ENCODE measurements at regions not wholly inside any gene's neighbourhood (a gene's known extent, or its start where the extent isn't known, plus 50 kb on each side); places are given as distances from the start of the nearest gene placed in this dataset.

- Mint-ChIP-seq H3K4me1 (no peaks in the 10 kb centered on the region), H3K9me3 (peaks cover 0 to 2% (median 0%) of the 10 kb centered on the region in 7 donors), H3K27ac (no peak overlapping the region), H3K36me3 (no peaks in the 10 kb centered on the region), H3K4me3 (no peak overlapping the region), H3K27me3 (peaks cover 0 to 8% (median 6%) of the 10 kb centered on the region in 3 donors)
- no peak for ATAC-seq (ENCODE audit: low read depth in 2 of 2)
- DNase-seq, result no peak
Observed at GRCh38 chr2:220107380-220107791, 480.0 kb downstream of the SLC4A3 start.

GRCh38 chr2:220114443-220114842, 487.0 kb downstream of the SLC4A3 start:
- Mint-ChIP-seq H3K27me3 (no peaks in the 10 kb centered on the region), H3K4me1 (no peaks in the 10 kb centered on the region), H3K9me3 (peaks cover 4 to 40% (median 10%) of the 10 kb centered on the region in 7 donors), H3K27ac (no peak overlapping the region), H3K36me3 (peaks cover 0 to 8% of the 10 kb centered on the region in 2 donors), H3K4me3 (peak overlapping the region in 1 of 8 donors; percentile 29)
- ATAC-seq (ENCODE audit: low read depth in 2 of 2) (no peak), DNase-seq (no peak)

- Mint-ChIP-seq H3K27ac (no peak overlapping the region), H3K4me3 (no peak overlapping the region), H3K36me3 (peaks cover 0 to 8% of the 10 kb centered on the region in 2 donors), H3K27me3 (no peaks in the 10 kb centered on the region), H3K9me3 (peaks cover 4 to 40% (median 10%) of the 10 kb centered on the region in 7 donors), H3K4me1 (no peaks in the 10 kb centered on the region)
- DNase-seq, result no peak
- ATAC-seq (ENCODE audit: low read depth in 2 of 2), result no peak
Observed at GRCh38 chr2:220117025-220117424, 489.6 kb downstream of the SLC4A3 start.

- Mint-ChIP-seq H3K4me3 (no peak overlapping the region), H3K27me3 (no peaks in the 10 kb centered on the region), H3K4me1 (no peaks in the 10 kb centered on the region), H3K9me3 (peaks cover 0 to 31% (median 7%) of the 10 kb centered on the region in 7 donors), H3K36me3 (no peaks in the 10 kb centered on the region), H3K27ac (no peak overlapping the region)
- DNase-seq (no peak), ATAC-seq (ENCODE audit: low read depth in 2 of 2) (no peak)
Observed at GRCh38 chr2:220120041-220120440, 492.6 kb downstream of the SLC4A3 start.

- Mint-ChIP-seq H3K27ac (no peak overlapping the region), H3K27me3 (no peaks in the 10 kb centered on the region), H3K4me1 (no peaks in the 10 kb centered on the region), H3K4me3 (no peak overlapping the region), H3K36me3 (no peaks in the 10 kb centered on the region), H3K9me3 (peaks cover 0 to 3% (median 0%) of the 10 kb centered on the region in 7 donors)
- ATAC-seq (ENCODE audit: low read depth in 2 of 2) (no peak), DNase-seq (no peak)
Observed at GRCh38 chr2:220123751-220124150, 496.3 kb downstream of the SLC4A3 start.

GRCh38 chr2:220125551-220125950, 498.1 kb downstream of the SLC4A3 start:
- no peaks in the 10 kb centered on the region for H3K36me3 Mint-ChIP-seq
- H3K27ac Mint-ChIP-seq, result no peak overlapping the region
- DNase-seq (no peak), ATAC-seq (ENCODE audit: low read depth in 2 of 2) (no peak)
- H3K4me3 Mint-ChIP-seq, result no peak overlapping the region
- H3K4me1 Mint-ChIP-seq, result no peaks in the 10 kb centered on the region
- H3K27me3 Mint-ChIP-seq, result no peaks in the 10 kb centered on the region
- peaks cover 0 to 3% (median under 1%) of the 10 kb centered on the region in 7 donors for H3K9me3 Mint-ChIP-seq

- H3K4me1 Mint-ChIP-seq, result no peaks in the 10 kb centered on the region
- H3K4me3 Mint-ChIP-seq, result no peak overlapping the region
- H3K27me3 Mint-ChIP-seq, result no peaks in the 10 kb centered on the region
- peaks cover 0 to 17% (median 4%) of the 10 kb centered on the region in 7 donors for H3K9me3 Mint-ChIP-seq
- no peaks in the 10 kb centered on the region for H3K36me3 Mint-ChIP-seq
- ATAC-seq (ENCODE audit: low read depth in 2 of 2) (no peak), DNase-seq (no peak)
- no peak overlapping the region for H3K27ac Mint-ChIP-seq
Observed at GRCh38 chr2:220127311-220127710, 499.9 kb downstream of the SLC4A3 start.

GRCh38 chr2:220127876-220128275, 500.4 kb downstream of the SLC4A3 start:
- Mint-ChIP-seq H3K27me3 (no peaks in the 10 kb centered on the region), H3K9me3 (peaks cover 0 to 17% (median 4%) of the 10 kb centered on the region in 7 donors), H3K4me1 (no peaks in the 10 kb centered on the region), H3K27ac (no peak overlapping the region), H3K4me3 (no peak overlapping the region), H3K36me3 (no peaks in the 10 kb centered on the region)
- ATAC-seq (ENCODE audit: low read depth in 2 of 2), result no peak
- DNase-seq, result no peak

- Mint-ChIP-seq H3K4me1 (no peaks in the 10 kb centered on the region), H3K4me3 (no peak overlapping the region), H3K27me3 (no peaks in the 10 kb centered on the region), H3K9me3 (peaks cover 0 to 17% (median 4%) of the 10 kb centered on the region in 7 donors), H3K27ac (no peak overlapping the region), H3K36me3 (no peaks in the 10 kb centered on the region)
- ATAC-seq (ENCODE audit: low read depth in 2 of 2) (no peak), DNase-seq (no peak)
Observed at GRCh38 chr2:220129391-220129790, 502.0 kb downstream of the SLC4A3 start.

- H3K36me3 Mint-ChIP-seq, result no peaks in the 10 kb centered on the region
- peaks cover 0 to 17% (median 4%) of the 10 kb centered on the region in 7 donors for H3K9me3 Mint-ChIP-seq
- DNase-seq, result no peak
- H3K27me3 Mint-ChIP-seq, result no peaks in the 10 kb centered on the region
- H3K4me1 Mint-ChIP-seq, result no peaks in the 10 kb centered on the region
- no peak overlapping the region for H3K4me3 Mint-ChIP-seq
- no peak for ATAC-seq (ENCODE audit: low read depth in 2 of 2)
- H3K27ac Mint-ChIP-seq, result no peak overlapping the region
Observed at GRCh38 chr2:220134756-220135534, 507.5 kb downstream of the SLC4A3 start.

GRCh38 chr2:220143336-220143735, 515.9 kb downstream of the SLC4A3 start:
- Mint-ChIP-seq H3K4me1 (no peaks in the 10 kb centered on the region), H3K27ac (no peak overlapping the region), H3K27me3 (peaks cover 0 to 8% (median 0%) of the 10 kb centered on the region in 3 donors), H3K4me3 (no peak overlapping the region), H3K9me3 (peaks cover 0 to 10% (median 1%) of the 10 kb centered on the region in 7 donors), H3K36me3 (no peaks in the 10 kb centered on the region)
- ATAC-seq (ENCODE audit: low read depth in 2 of 2) (no peak), DNase-seq (no peak)

GRCh38 chr2:220144411-220144810, 517.0 kb downstream of the SLC4A3 start:
- H3K9me3 Mint-ChIP-seq, result peaks cover 0 to 10% (median 1%) of the 10 kb centered on the region in 7 donors
- H3K4me1 Mint-ChIP-seq, result no peaks in the 10 kb centered on the region
- no peak overlapping the region for H3K4me3 Mint-ChIP-seq
- H3K27ac Mint-ChIP-seq, result no peak overlapping the region
- no peaks in the 10 kb centered on the region for H3K36me3 Mint-ChIP-seq
- no peak for ATAC-seq (ENCODE audit: low read depth in 2 of 2)
- peaks cover 0 to 8% (median 0%) of the 10 kb centered on the region in 3 donors for H3K27me3 Mint-ChIP-seq
- DNase-seq, result no peak

GRCh38 chr2:220147161-220148038, 520.0 kb downstream of the SLC4A3 start:
- H3K9me3 Mint-ChIP-seq, result peaks cover 0 to 12% (median 2%) of the 10 kb centered on the region in 7 donors
- no peak for ATAC-seq (ENCODE audit: low read depth in 2 of 2)
- H3K4me3 Mint-ChIP-seq, result no peak overlapping the region
- no peak overlapping the region for H3K27ac Mint-ChIP-seq
- no peaks in the 10 kb centered on the region for H3K4me1 Mint-ChIP-seq
- DNase-seq, result no peak
- no peaks in the 10 kb centered on the region for H3K36me3 Mint-ChIP-seq
- peaks cover 0 to 8% (median 0%) of the 10 kb centered on the region in 3 donors for H3K27me3 Mint-ChIP-seq

Data from naive B cell (primary cell).